HL-60 (cell line): ENCODE measurements at regions not wholly inside any gene's neighbourhood (a gene's known extent, or its start where the extent isn't known, plus 50 kb on each side); places are given as distances from the start of the nearest gene placed in this dataset.

Source experiments
- DNase-seq, 2 experiments: peaks; one replicate each; pipeline ENCODE4 v3.0.0-alpha.2; 2010 to 2020; ENCODE audit warnings: low read depth in 1 of 2, low spot score in 1 of 2
- H3K27ac ChIP-seq: fragments of 250-450 bp; sonication (Bioruptor Pico); replicated peaks from 2 replicates; pipeline ENCODE4 v1.5.1; 2020; ENCODE audit warnings: mild to moderate bottlenecking, moderate library complexity
- H3K27me3 ChIP-seq: fragments of 250-450 bp; sonication (Bioruptor Pico); 2 replicates; pipeline ENCODE4 v1.5.1; 2021; ENCODE audit warnings: mild to moderate bottlenecking, moderate library complexity; ENCODE audit not compliant: insufficient read depth, poor library complexity, severe bottlenecking
- H3K4me3 ChIP-seq: replicated peaks from 2 replicates; pipeline ENCODE4 v1.5.1; 2011; ENCODE audit warnings: mild to moderate bottlenecking, control low read depth, low read length; ENCODE audit not compliant: insufficient read depth
- CTCF ChIP-seq: IDR thresholded peaks from one replicate; pipeline ENCODE4 v1.5.1; 2011; ENCODE audit warnings: low read length, control low read depth, inconsistent platforms; ENCODE audit not compliant: insufficient read depth
- GABPA ChIP-seq: IDR thresholded peaks from 2 replicates; pipeline ENCODE4 v1.6.1; 2012; ENCODE audit warnings: low read depth
- POLR2AphosphoS5 ChIP-seq: IDR thresholded peaks from 2 replicates; pipeline ENCODE4 v1.6.1; 2012; ENCODE audit warnings: low read depth
- REST ChIP-seq: IDR thresholded peaks from 2 replicates; pipeline ENCODE4 v1.6.1; 2012; ENCODE audit warnings: low read depth; ENCODE audit not compliant: insufficient replicate concordance
- SPI1 ChIP-seq: IDR thresholded peaks from 2 replicates; pipeline ENCODE4 v1.6.1; 2012; ENCODE audit warnings: low read depth, mild to moderate bottlenecking, borderline replicate concordance

- TF ChIP-seq CTCF (no peak), GABPA (no peak), REST (no peak), POLR2AphosphoS5 (no peak), SPI1 (no peak)
- DNase-seq, result no peak
- no peak overlapping the region for H3K27ac ChIP-seq
- H3K4me3 ChIP-seq, result no peak overlapping the region
- H3K27me3 ChIP-seq, result no peaks in the 10 kb centered on the region
Measured at GRCh38 chr5:8208307-8208706, 339.4 kb downstream of the MTRR start.

GRCh38 chr5:8209500-8209899 lies 340.6 kb downstream of the MTRR start:
- DNase-seq, result no peak
- H3K27me3 ChIP-seq, result no peaks in the 10 kb centered on the region
- no peak overlapping the region for H3K4me3 ChIP-seq
- no peak for TF ChIP-seq SPI1
- TF ChIP-seq GABPA, result no peak
- no peak for TF ChIP-seq POLR2AphosphoS5
- no peak for TF ChIP-seq CTCF
- TF ChIP-seq REST, result no peak
- H3K27ac ChIP-seq, result no peak overlapping the region

- Histone ChIP-seq H3K27me3 (no peaks in the 10 kb centered on the region), H3K27ac (no peak overlapping the region), H3K4me3 (no peak overlapping the region)
- TF ChIP-seq CTCF, result no peak
- TF ChIP-seq GABPA, result no peak
- no peak for TF ChIP-seq REST
- TF ChIP-seq SPI1, result no peak
- TF ChIP-seq POLR2AphosphoS5, result no peak
- no peak for DNase-seq
Measured at GRCh38 chr5:8213701-8214240, 344.8 kb downstream of the MTRR start.
